Brain microvascular endothelial cell (primary cell): ENCODE measurements at regions not wholly inside any gene's neighbourhood (a gene's known extent, or its start where the extent isn't known, plus 50 kb on each side); places are given as distances from the start of the nearest gene placed in this dataset.

Experiments
- DNase-seq: peaks from one replicate; pipeline ENCODE4 v3.0.0-alpha.2; 2020
- H3K27ac ChIP-seq: fragments of 250-450 bp; sonication (Bioruptor Pico); 2 replicates; pipeline ENCODE4 v1.5.1; 2020; ENCODE audit warnings: mild to moderate bottlenecking, moderate library complexity
- H3K27me3 ChIP-seq: fragments of 250-450 bp; sonication (Bioruptor Pico); replicated peaks from 2 replicates; pipeline ENCODE4 v1.5.1; 2020; ENCODE audit warnings: mild to moderate bottlenecking
- H3K36me3 ChIP-seq: fragments of 250-450 bp; sonication (Bioruptor Pico); replicated peaks from 2 replicates; pipeline ENCODE4 v1.5.1; 2020; ENCODE audit warnings: mild to moderate bottlenecking
- H3K4me3 ChIP-seq: 2 replicates; pipeline ENCODE4 v1.5.1; 2011; ENCODE audit warnings: low read depth, mild to moderate bottlenecking, control low read depth, low read length, moderate library complexity
- in situ Hi-C: cut with HindIII; loops from 2 replicates; pipeline ENCODE4 v1.10.0; 2017; ENCODE audit warnings: low sequenced_read_pairs, low pct_ligation_motif_present
- TF ChIP-seq, protein P1 (sequence below): IDR thresholded peaks from 2 replicates; pipeline ENCODE4 v1.5.1; 2011; ENCODE audit warnings: low read depth, mild to moderate bottlenecking, moderate library complexity, low read length, control low read depth, inconsistent platforms; ENCODE audit errors: missing control alignments

DNA sequence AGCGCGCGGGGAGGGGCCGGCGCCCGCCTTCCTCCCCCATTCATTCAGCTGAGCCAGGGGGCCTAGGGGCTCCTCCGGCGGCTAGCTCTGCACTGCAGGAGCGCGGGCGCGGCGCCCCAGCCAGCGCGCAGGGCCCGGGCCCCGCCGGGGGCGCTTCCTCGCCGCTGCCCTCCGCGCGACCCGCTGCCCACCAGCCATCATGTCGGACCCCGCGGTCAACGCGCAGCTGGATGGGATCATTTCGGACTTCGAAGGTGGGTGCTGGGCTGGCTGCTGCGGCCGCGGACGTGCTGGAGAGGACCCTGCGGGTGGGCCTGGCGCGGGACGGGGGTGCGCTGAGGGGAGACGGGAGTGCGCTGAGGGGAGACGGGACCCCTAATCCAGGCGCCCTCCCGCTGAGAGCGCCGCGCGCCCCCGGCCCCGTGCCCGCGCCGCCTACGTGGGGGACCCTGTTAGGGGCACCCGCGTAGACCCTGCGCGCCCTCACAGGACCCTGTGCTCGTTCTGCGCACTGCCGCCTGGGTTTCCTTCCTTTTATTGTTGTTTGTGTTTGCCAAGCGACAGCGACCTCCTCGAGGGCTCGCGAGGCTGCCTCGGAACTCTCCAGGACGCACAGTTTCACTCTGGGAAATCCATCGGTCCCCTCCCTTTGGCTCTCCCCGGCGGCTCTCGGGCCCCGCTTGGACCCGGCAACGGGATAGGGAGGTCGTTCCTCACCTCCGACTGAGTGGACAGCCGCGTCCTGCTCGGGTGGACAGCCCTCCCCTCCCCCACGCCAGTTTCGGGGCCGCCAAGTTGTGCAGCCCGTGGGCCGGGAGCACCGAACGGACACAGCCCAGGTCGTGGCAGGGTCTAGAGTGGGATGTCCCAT, 232.8 kb downstream of the SEC14L1 start:
- no peak for DNase-seq
- H3K36me3 ChIP-seq = no peaks in the 10 kb centered on the region
- in situ Hi-C loops = no loop called here
- H3K4me3 ChIP-seq = peak overlapping the region; percentile 75
- TF ChIP-seq, protein P1, sequence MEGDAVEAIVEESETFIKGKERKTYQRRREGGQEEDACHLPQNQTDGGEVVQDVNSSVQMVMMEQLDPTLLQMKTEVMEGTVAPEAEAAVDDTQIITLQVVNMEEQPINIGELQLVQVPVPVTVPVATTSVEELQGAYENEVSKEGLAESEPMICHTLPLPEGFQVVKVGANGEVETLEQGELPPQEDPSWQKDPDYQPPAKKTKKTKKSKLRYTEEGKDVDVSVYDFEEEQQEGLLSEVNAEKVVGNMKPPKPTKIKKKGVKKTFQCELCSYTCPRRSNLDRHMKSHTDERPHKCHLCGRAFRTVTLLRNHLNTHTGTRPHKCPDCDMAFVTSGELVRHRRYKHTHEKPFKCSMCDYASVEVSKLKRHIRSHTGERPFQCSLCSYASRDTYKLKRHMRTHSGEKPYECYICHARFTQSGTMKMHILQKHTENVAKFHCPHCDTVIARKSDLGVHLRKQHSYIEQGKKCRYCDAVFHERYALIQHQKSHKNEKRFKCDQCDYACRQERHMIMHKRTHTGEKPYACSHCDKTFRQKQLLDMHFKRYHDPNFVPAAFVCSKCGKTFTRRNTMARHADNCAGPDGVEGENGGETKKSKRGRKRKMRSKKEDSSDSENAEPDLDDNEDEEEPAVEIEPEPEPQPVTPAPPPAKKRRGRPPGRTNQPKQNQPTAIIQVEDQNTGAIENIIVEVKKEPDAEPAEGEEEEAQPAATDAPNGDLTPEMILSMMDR = no peak
- H3K27me3 ChIP-seq = no peaks in the 10 kb centered on the region
- peak overlapping the region; percentile 62 for H3K27ac ChIP-seq

DNA sequence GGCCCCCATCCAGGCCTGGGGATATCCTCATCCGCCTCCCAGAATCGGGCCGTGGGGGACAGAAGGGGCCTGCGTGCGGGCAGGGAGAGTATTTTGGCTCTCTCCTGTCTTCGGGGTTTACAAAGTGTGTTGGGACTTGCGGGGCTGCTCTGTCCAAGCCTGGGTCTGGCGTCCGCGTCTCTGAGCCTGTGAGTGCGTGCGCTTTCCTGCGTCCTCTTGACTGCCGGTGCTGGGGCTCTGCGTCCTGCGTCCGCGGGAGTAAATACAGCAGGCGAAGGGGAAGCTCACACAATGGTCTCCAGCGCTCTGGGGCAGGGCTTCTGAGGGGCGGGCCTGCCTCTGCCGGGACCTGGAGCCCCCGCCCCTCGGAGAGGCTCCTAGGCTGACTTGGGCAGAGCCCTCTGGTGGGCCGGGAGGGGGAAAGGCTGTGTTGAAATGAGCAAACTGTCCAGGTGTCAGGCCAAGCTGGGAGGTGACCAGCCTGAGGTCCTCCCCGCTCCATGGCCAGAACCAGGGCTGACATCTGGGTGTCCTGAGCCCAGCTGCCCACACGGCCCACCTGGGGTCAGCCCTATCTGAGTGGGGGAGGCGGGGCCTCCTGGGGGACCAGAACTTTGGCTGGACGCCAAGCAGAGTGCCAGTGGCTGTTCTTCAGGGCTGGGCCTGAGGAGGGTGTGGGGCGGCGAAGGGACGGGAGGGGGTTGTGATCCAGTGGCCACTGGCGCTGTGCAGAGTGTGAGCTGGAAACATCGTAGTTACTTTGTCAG, 233.6 kb downstream of the SEC14L1 start:
- peak; percentile 64 for DNase-seq
- TF ChIP-seq, protein P1 = peak; percentile 52
- in situ Hi-C loops = no loop called here
- Histone ChIP-seq H3K4me3 (peak overlapping the region; percentile 75), H3K27ac (peak overlapping the region; percentile 62), H3K27me3 (no peaks in the 10 kb centered on the region), H3K36me3 (no peaks in the 10 kb centered on the region)

DNA sequence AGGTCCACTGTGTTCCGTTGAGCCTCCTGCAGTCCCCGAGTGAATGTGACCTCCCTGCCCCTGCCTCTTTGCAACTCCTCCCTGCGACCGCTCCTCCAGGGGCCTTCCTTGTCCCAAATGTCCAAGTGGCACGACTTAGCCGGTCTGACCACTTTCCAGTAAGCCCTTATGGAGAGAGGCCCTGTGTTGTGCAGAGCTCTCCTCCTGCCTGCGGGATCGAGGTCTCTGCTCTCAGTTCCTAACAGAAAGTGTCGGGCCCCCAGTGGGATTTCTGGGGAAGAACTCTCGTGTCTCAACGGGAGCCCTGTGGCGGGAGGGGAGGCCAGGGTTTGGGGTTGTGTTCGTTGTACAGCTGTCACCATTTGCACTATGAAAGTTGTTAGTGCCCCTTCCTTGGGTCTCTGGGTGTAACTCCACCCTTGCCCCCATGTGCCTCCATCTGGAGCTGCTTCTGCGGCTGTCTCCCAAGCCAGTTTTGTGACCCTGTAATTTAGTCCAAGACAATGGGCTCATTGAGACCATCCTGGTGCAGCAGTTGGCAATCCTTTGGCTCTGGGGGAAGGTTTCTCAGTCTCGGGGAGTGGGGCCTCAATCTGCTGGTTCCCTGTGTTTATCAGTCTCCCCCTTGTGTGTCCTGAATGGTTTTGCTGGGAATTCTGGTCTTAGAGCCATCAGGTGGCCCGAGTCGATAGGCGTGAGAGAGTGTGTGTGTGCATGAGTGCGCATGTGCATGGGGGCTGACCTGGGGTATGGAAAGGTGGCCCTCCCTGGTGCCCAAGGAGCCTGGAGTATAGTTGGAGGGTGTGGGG, 234.5 kb downstream of the SEC14L1 start:
- in situ Hi-C loops = no loop called here
- TF ChIP-seq, protein P1 = no peak
- peak overlapping the region; percentile 75 for H3K4me3 ChIP-seq
- peak overlapping the region; percentile 16 for H3K27ac ChIP-seq
- DNase-seq = no peak
- no peaks in the 10 kb centered on the region for H3K27me3 ChIP-seq
- no peaks in the 10 kb centered on the region for H3K36me3 ChIP-seq

DNA sequence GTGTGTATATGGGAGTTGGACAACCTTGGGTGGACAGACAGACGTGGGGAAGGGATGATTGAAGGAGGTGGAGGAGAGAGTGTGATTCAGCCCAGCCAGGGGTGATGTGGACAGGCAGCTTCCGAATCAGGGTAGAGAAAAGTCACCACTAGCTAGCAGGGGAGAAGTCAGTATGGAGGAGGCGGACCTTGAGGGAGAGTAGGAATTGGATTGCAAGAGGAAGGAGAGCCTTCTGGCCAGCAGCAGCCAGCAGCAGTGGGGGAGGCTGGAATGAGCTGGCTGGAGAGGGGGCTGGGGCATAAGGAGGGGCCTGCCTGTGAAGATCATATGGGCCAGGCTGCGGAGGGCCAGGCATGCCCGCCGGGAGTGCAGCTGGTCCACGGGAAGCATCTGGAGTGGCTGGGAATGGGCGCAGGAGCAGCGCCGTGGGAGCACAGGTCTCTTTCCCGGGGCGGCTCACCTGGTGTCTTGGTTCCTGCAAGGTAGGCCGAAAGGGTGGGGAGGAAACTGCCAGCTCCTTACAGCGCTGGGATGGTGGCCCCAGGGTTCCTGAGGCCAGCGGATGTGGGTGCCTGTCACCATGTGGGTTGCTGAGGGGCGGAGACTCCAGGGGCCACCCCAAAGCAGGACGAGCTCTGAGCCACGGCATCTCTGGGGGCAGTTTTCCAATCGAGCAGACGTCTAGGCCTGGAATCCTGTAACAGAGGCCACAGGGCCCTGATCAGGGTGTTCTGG, 235.3 kb downstream of the SEC14L1 start:
- peak; percentile 65 for DNase-seq
- H3K27ac ChIP-seq = peak overlapping the region; percentile 16
- peak overlapping the region; percentile 5 for H3K4me3 ChIP-seq
- TF ChIP-seq, protein P1 = no peak
- peaks cover 2% of the 10 kb centered on the region for H3K36me3 ChIP-seq
- in situ Hi-C loops = no loop called here
- no peaks in the 10 kb centered on the region for H3K27me3 ChIP-seq
